HL-60/S4 treated with phorbol 12-myristate 13-acetate at 8.2 ng/mL for 4 days and 3 days (cell line): ENCODE measurements at regions not wholly inside any gene's neighbourhood (a gene's known extent, or its start where the extent isn't known, plus 50 kb on each side); places are given as distances from the start of the nearest gene placed in this dataset.
"Not testable (repeated sequence)": the region's sequence is repeated elsewhere in the genome, so short reads cannot be mapped to it uniquely, and the experiment has no call there.

Experiments
- in situ Hi-C: fragments of 300-500 bp; cut with MboI; formaldehyde crosslinking; loops from 2 replicates; pipeline ENCODE4 v1.15.0; 2022; ENCODE audit warnings: low sequenced_read_pairs

DNA sequence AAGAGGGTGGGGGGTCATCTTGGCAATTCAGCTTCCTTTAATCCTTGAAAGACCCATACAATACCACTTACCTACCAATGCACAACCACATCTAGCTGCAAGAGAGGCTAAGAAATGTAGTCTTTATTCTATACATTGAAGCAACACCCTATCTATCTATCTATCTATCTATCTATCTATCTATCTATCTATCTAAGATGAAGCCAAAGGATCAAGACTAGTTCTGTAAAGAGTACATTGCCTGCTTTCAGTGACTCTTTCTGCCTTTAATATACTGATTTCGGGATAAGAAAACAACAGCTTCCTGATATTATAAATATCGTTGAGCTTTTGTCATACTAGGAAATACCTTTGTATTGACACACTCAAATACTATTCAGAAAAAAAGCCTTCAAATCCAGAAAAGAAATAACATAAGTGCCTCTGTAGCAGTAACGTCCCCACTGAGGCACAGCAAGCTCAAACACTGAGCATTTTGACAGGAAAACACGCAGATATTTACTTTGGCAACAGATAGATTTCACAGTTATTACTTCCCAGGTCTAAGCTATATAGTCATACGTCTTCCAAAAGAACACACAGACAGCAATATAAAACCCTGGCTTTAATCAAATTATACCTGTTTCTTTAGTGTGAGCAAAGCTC is 139.4 kb upstream of the SERTAD2 start:
- in situ Hi-C loops = no loop called here

- in situ Hi-C loops = no loop called here
Observed at GRCh38 chr2:64793701-64794100, 140.0 kb upstream of the SERTAD2 start.

DNA sequence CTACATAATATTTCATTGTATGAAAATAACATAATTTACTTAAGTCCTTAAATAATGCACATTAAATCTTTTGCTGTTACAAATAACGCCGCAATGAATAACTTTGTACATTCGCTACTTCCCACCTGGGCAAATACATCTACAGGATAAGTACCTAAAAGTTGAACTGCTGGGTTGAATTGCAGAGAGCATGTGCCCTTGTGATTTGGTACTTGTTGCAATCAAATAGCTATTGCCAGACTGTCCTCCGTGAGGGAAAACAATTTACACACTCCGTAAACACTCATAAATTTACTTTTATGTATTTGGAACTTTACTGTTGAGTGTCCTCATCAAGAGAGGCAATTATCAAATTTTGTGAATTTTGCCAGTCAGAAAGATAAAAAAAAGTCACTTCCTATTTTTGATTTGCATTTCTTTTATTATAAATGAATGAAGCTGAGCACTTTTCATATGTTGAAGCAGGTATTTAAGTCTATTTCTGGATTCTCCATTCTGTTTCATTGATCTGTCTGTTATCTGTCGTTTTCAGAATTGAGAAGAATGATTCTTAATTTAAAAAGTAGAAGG is 140.8 kb upstream of the SERTAD2 start:
- in situ Hi-C loops = no loop called here

DNA sequence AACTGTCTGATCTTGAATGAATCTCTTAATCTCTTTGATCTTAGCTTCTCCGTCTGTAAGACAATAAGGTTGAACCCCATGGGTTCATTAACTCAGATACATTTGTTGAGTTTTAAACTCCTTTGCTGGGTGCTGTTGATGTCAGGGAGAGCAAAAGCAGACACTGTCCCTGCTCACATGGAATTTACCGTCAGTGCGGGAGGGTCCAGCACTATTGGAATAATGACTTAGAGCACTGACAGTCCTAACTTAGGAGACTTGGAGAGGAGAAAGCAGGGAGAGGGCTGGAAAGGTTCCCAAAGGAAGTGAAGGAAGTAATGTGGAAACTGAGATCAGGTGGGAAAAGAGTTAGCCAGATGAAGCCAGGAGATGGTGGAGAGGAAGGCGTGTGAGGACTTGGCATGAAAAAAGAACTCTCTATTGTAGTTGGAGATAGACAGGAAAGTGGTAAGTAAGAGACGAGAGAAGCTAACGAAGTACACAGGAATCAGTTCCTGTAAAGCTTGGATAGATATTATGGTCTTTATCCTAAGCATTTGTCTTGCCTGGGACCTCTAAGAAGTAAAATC is 141.4 kb upstream of the SERTAD2 start:
- in situ Hi-C loops = no loop called here

GRCh38 chr2:64796926-64797325 is 143.2 kb upstream of the SERTAD2 start:
- in situ Hi-C loops = no loop called here

DNA sequence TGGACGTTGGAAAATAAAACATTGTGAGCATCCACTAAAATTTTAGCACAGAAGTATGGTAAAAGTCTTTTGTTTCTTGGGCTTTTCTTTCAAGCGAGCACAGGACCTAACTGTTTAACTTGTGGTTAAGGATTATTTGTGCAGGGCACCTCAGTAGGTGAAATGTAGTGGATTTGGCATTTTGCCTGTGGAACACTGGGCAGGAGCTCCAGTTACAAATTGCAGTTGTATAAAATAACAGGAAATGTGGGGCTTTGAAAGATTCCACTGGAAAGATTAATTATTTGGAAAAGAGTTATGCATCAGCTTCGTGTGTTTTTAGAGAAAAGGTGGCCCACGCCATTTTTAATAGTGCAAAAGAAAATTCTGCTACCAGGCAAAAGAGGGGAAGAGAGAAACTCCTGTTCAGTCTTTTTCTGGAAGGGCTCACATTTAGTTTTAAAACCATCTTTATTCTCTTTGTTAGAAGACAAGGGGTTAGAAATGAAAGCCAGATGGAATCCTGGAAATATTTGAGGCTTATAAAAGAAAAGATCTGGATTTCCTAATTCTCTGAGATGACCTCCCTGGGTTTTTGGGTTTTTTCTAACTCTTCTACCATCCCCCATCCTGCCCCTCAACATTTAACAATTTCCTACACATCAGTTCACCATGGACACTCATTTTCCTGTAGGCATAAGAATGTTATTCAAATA is 144.3 kb upstream of the SERTAD2 start:
- in situ Hi-C loops = no loop called here

DNA sequence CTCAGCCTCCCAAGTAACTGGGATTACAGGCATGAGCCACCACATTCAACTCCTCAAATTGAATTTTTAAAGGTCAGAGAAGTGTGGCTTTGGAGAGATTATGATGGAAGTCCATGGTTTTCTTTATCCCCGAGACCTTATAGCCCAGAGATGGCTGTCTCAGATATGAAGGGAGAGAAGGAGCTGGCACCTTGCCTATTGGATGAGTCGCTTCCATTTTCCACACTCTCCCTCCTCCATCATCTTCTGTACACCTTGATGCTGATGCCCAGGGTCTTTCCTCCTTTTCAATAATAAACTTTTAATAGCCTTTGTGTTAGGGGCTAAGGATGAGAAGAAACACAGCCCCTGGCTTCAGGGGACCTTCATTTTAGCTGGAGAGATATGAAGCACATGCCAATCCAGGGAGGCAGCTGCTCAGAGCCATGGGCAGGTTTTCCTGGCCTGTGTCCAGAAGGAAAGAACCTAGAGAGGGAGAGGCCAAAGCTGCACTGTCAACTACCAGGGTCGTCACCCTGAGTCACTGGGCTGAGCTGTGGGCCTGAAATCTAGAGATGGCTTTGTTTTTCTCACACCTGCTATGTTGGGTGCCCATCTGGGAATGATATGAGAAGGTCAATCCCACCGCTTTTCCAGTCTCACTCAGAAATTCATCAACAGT is 146.0 kb upstream of the SERTAD2 start:
- in situ Hi-C loops = no loop called here

- in situ Hi-C loops = no loop called here
Observed at GRCh38 chr2:64803776-64804175, 150.1 kb upstream of the SERTAD2 start.

DNA sequence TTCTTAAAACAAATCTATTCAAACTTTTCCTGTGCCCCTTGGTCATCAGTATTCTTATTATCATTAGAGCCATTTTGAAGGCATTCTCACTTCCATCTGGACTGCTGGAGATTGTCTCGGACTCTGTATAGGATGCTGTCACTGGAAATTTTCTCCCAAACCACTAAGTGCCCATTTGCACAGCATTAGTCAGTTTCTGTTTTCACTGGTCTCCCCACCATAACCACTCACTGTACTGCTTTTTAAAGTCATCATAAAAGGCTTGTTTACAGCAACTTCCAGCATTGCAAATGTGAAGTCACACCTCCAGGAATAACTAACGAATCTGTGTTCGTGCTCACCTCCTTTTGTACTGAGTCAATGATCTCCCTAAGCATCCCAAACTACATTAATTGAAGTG is 150.9 kb upstream of the SERTAD2 start:
- in situ Hi-C loops = no loop called here

DNA sequence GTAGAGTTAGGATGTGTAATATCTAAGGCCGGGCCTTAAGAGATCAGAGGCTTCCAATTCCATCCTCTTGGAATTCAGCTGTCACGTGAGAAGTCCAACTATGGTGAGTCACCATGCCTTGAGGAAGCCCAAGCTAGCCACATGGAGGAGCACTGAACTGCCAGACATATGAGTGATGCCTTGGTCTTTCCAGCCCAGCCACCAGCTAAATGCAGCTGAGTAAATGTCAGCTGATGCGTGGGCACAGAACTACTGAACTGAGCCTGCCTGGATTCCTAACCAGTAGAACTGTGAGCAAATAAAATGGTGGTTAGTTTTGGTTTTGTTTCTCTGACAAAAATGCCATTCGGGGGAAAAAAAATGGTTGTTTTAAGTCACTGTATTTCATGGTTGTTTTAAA is 153.7 kb upstream of the SERTAD2 start:
- in situ Hi-C loops = no loop called here

DNA sequence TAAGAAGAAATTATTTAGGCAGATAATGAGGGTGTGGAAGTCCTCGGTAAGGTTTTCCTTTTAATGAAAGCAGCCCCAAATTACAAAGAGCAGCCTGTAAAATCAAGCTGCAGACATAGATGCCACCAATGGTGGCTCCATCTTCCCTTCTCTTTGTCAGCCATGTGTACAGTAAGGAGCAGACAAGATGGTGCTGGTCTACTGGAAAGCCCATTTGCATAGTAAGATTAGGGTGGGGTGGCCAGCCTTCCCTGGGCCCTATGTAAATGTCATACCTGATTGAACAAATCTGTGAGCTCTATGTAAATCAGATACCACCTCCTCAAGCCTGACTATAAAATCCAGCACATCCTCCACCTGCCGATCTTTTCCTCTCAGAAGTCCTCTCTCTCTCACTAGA is 154.4 kb upstream of the SERTAD2 start:
- in situ Hi-C loops = no loop called here

GRCh38 chr2:64808754-64809153 is 155.0 kb upstream of the SERTAD2 start:
- in situ Hi-C loops = no loop called here

DNA sequence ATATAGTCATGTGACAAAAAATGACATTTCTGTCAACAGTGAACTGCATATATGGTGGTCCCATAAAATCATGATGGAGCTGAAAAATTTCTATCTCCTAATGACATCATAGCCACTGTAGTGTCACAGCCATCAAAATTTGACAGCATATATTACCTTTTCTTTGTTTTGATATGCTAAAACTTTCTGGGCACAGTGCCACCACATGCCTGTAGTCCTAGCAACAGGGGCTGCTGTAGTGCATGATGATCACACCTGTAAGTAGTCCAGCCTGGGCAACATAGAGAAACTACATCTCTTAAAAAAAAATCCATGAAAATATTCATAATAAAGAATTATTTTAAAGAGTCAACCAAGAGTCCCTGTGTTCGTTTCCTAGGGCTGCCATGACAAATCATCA is 155.5 kb upstream of the SERTAD2 start:
- in situ Hi-C loops = no loop called here

- in situ Hi-C loops = no loop called here
Observed at GRCh38 chr2:64812285-64812684, 158.6 kb upstream of the SERTAD2 start.

- in situ Hi-C loops = no loop called here
Observed at GRCh38 chr2:64814007-64814406, 160.3 kb upstream of the SERTAD2 start.

GRCh38 chr2:64816526-64816925 is 162.8 kb upstream of the SERTAD2 start:
- in situ Hi-C loops = not testable (repeated sequence)

DNA sequence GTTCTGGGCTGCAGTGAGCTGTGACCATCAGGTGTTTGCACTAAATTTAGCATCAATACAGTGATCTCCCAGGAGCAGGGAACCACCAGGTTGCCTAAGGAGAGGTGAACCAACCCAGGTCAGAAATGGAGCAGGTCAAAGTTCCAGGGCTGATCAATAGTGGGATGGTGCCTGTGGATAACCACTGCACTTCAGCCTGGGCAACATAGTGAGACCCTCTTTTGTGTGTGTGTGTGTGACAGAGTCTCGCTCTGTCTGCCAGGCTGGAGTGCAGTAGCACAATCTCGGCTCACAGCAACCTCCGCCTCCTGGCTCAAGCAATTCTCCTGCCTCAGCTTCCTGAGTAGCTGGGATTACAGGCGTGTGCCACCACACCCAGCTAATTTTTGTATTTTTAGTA is 163.7 kb upstream of the SERTAD2 start:
- in situ Hi-C loops = no loop called here

DNA sequence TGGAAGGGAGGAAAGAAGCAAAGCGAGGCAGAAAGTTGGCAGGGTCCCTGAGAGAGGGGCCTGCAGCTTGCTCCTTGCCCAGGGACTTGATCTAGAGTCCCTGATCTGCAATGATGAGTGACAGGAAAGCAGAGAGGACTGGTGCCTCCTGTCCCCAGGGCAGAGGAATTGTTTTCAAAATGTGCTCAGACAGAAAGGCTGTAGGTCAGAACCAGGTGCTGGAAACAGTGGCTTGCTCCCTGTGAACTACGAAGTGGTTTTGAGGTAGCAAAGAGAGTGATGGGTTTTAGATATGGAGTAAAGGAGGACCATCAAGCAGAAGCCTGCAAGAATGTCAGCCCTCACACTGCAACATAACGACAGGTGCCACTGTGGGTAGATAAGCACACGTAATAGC is 164.9 kb upstream of the SERTAD2 start:
- in situ Hi-C loops = no loop called here

DNA sequence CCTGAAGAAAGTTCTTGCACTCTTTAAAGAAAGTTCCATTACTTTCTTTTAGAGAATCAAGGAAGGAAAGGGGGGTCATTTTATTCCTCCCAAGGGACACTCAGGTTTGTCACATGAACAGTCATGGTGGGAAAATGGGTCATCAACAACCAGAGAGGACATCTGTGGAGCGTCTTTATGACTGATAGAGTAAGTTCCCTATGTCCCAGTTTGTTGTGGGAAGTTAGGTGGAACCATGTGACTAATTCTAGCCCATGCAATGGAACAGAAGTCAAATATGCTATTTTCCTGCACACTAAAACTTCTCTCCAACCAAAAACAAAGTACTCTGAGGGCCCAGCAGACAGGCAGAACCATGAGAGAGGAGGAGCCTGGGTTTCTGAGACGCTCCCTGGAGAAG is 165.6 kb upstream of the SERTAD2 start:
- in situ Hi-C loops = no loop called here

- in situ Hi-C loops = no loop called here
Observed at GRCh38 chr2:64819774-64820688, 166.3 kb upstream of the SERTAD2 start.

- in situ Hi-C loops = no loop called here
Observed at GRCh38 chr2:64820901-64821300, 167.2 kb upstream of the SERTAD2 start.
